Liver (tissue), 3 donors: ENCODE measurements at regions not wholly inside any gene's neighbourhood (a gene's known extent, or its start where the extent isn't known, plus 50 kb on each side); places are given as distances from the start of the nearest gene placed in this dataset.

ENCODE experiments used
- CTCF ChIP-seq: fragments of 150-350 bp; IDR thresholded peaks from 2 replicates; pipeline ENCODE4 v1.5.1; 2017; ENCODE audit warnings: improper control_type of control experiment, low read depth, low read length; ENCODE audit not compliant: missing input control
- JUND ChIP-seq, 2 donors: IDR thresholded peaks; 2 replicates each; pipeline ENCODE4 v1.6.1; 2016; ENCODE audit warnings: antibody characterized with exemption in 2 of 2
- RAD21 ChIP-seq, 2 donors: IDR thresholded peaks; 2 replicates each; pipeline ENCODE4 v1.6.1; 2016; ENCODE audit warnings: antibody characterized with exemption in 2 of 2, mild to moderate bottlenecking in 2 of 2
- REST ChIP-seq: IDR thresholded peaks from 2 replicates; pipeline ENCODE4 v1.6.1; 2016; ENCODE audit warnings: antibody characterized with exemption, mild to moderate bottlenecking
- YY1 ChIP-seq: IDR thresholded peaks from 2 replicates; pipeline ENCODE4 v1.6.1; 2016; ENCODE audit warnings: antibody characterized with exemption, mild to moderate bottlenecking
- TF ChIP-seq, protein P1 (sequence below): IDR thresholded peaks from 2 replicates; pipeline ENCODE4 v1.6.1; 2016; ENCODE audit warnings: antibody characterized with exemption
- TF ChIP-seq, protein P2 (sequence below): IDR thresholded peaks from 2 replicates; pipeline ENCODE4 v1.6.1; 2016; ENCODE audit warnings: antibody characterized with exemption
- donor health status: healthy.
- donor health status: healthy.

DNA sequence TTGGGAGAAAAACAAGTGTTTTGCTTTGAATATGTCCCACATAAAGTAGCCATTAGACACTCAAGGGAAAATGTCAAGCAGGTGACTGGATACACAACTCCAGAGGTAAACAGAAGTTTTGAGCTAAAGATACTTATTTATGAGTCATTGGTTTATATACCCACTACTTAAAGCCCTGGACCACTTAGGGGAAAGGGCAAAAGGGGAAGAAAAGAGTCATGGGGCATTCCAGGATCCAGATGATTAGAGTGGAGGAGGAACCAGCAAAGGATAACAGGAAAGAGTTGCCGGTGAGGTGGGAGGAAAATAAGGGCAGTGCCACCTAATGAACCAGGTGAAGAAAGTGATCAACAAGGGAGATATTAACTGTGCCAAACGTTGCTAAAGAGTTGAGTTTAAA lies 254.2 kb upstream of the NR4A3 start:
- TF ChIP-seq CTCF = no peak
- no peak for TF ChIP-seq REST
- TF ChIP-seq, protein P1, sequence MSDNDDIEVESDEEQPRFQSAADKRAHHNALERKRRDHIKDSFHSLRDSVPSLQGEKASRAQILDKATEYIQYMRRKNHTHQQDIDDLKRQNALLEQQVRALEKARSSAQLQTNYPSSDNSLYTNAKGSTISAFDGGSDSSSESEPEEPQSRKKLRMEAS = no peak
- TF ChIP-seq JUND (IDR thresholded peaks at IDR 0.05) = no peak
- TF ChIP-seq, protein P2, sequence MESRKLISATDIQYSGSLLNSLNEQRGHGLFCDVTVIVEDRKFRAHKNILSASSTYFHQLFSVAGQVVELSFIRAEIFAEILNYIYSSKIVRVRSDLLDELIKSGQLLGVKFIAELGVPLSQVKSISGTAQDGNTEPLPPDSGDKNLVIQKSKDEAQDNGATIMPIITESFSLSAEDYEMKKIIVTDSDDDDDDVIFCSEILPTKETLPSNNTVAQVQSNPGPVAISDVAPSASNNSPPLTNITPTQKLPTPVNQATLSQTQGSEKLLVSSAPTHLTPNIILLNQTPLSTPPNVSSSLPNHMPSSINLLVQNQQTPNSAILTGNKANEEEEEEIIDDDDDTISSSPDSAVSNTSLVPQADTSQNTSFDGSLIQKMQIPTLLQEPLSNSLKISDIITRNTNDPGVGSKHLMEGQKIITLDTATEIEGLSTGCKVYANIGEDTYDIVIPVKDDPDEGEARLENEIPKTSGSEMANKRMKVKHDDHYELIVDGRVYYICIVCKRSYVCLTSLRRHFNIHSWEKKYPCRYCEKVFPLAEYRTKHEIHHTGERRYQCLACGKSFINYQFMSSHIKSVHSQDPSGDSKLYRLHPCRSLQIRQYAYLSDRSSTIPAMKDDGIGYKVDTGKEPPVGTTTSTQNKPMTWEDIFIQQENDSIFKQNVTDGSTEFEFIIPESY = no peak
- no peak for TF ChIP-seq YY1
- TF ChIP-seq RAD21 (IDR thresholded peaks at IDR 0.05) = no peak
